ENCODE measurements at regions not wholly inside any gene's neighbourhood (a gene's known extent, or its start where the extent isn't known, plus 50 kb on each side); places are given as distances from the start of the nearest gene placed in this dataset.
"Not testable (repeated sequence)": the region's sequence is repeated elsewhere in the genome, so short reads cannot be mapped to it uniquely, and the experiment has no call there.

DNA sequence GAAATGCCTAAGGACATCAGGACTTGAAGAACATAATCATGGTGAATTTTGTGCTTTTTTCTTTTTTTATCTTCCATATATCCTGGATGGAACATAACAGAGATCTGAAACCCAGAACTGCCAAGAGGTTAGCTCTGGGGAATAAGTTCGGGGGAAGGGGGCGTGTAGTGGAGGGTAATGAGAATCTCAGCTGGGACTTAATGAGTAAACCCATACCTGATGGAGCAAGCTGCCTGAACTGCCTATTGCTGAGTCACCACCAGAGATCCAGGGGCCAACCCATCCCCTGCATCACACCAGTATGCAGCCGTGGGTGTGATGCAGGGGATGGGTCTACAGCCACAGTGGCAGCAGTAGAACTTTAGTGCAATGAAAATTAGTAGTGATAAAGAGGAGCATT lies 267.1 kb downstream of the ZFY start:
- DNase-seq (ENCODE audit: low read depth, low spot score); H3K9me1 ChIP-seq (replicated peaks; ENCODE audit: control insufficient read depth, extremely low read depth, insufficient read depth, low read length); intact Hi-C loops (cut with micrococcal nuclease); H3K36me3 ChIP-seq (ENCODE audit: control insufficient read depth in 2 of 2, extremely low read depth in 1 of 2, insufficient read depth in 2 of 2, low read length in 2 of 2); H2AFZ ChIP-seq (ENCODE audit: low read depth, low read length); H3K9me3 ChIP-seq (replicated peaks; ENCODE audit: control insufficient read depth, insufficient read depth, low read length); H4K20me1 ChIP-seq (replicated peaks; ENCODE audit: control insufficient read depth, extremely low read depth, insufficient read depth, low read length); H3K4me3 ChIP-seq (replicated peaks in 1 of 3; ENCODE audit: insufficient read depth in 1 of 3, low read depth in 1 of 3, low read length in 3 of 3); H3K9ac ChIP-seq (replicated peaks; ENCODE audit: extremely low read depth, insufficient read depth, low read length); H3K4me2 ChIP-seq (ENCODE audit: insufficient read depth, low read length); H3K27ac ChIP-seq (ENCODE audit: insufficient read depth, low read depth, low read length); H3K27me3 ChIP-seq (ENCODE audit: control insufficient read depth in 2 of 2, insufficient read depth in 2 of 2, low read length in 2 of 2); H3K79me2 ChIP-seq (ENCODE audit: control insufficient read depth, insufficient read depth, low read length); POLR2A ChIA-PET; FAIRE-seq; BruUV-seq (replicated peaks); dilution Hi-C loops (cut with MboI; ENCODE audit: extremely low pct_ligation_motif_present, low sequenced_read_pairs); H3K4me1 ChIP-seq (ENCODE audit: control insufficient read depth, extremely low read depth, insufficient read depth, low read length); CTCF ChIA-PET: not testable (repeated sequence)

- not testable (repeated sequence) for H3K4me2 ChIP-seq (ENCODE audit: insufficient read depth, low read length)
Observed at GRCh38 chrY:3206733-3207132, 271.6 kb downstream of the ZFY start.

GRCh38 chrY:3213183-3213582 lies 278.0 kb downstream of the ZFY start:
- H3K4me2 ChIP-seq (ENCODE audit: insufficient read depth, low read length); H3K9me1 ChIP-seq (replicated peaks; ENCODE audit: control insufficient read depth, extremely low read depth, insufficient read depth, low read length); DNase-seq (ENCODE audit: low read depth, low spot score); POLR2A ChIA-PET; H3K9me3 ChIP-seq (replicated peaks; ENCODE audit: control insufficient read depth, insufficient read depth, low read length); H3K27me3 ChIP-seq (ENCODE audit: control insufficient read depth in 2 of 2, insufficient read depth in 2 of 2, low read length in 2 of 2); H3K4me3 ChIP-seq (replicated peaks in 1 of 3; ENCODE audit: insufficient read depth in 1 of 3, low read depth in 1 of 3, low read length in 3 of 3); H4K20me1 ChIP-seq (replicated peaks; ENCODE audit: control insufficient read depth, extremely low read depth, insufficient read depth, low read length); BruUV-seq (replicated peaks); dilution Hi-C loops (cut with MboI; ENCODE audit: extremely low pct_ligation_motif_present, low sequenced_read_pairs); H3K79me2 ChIP-seq (ENCODE audit: control insufficient read depth, insufficient read depth, low read length); FAIRE-seq; H3K36me3 ChIP-seq (ENCODE audit: control insufficient read depth in 2 of 2, extremely low read depth in 1 of 2, insufficient read depth in 2 of 2, low read length in 2 of 2); H3K27ac ChIP-seq (ENCODE audit: insufficient read depth, low read depth, low read length); H3K4me1 ChIP-seq (ENCODE audit: control insufficient read depth, extremely low read depth, insufficient read depth, low read length); CTCF ChIA-PET; H2AFZ ChIP-seq (ENCODE audit: low read depth, low read length); H3K9ac ChIP-seq (replicated peaks; ENCODE audit: extremely low read depth, insufficient read depth, low read length); intact Hi-C loops (cut with micrococcal nuclease): not testable (repeated sequence)

More at GRCh38 chrY:3206733-3207132, 271.6 kb downstream of the ZFY start:
- H3K27me3 ChIP-seq (ENCODE audit: control insufficient read depth in 2 of 2, insufficient read depth in 2 of 2, low read length in 2 of 2); H3K4me1 ChIP-seq (ENCODE audit: control insufficient read depth, extremely low read depth, insufficient read depth, low read length); DNase-seq (ENCODE audit: low read depth, low spot score); CTCF ChIA-PET; H3K9me3 ChIP-seq (replicated peaks; ENCODE audit: control insufficient read depth, insufficient read depth, low read length); H4K20me1 ChIP-seq (replicated peaks; ENCODE audit: control insufficient read depth, extremely low read depth, insufficient read depth, low read length); dilution Hi-C loops (cut with MboI; ENCODE audit: extremely low pct_ligation_motif_present, low sequenced_read_pairs); H3K79me2 ChIP-seq (ENCODE audit: control insufficient read depth, insufficient read depth, low read length); H3K4me3 ChIP-seq (replicated peaks in 1 of 3; ENCODE audit: insufficient read depth in 1 of 3, low read depth in 1 of 3, low read length in 3 of 3); H3K36me3 ChIP-seq (ENCODE audit: control insufficient read depth in 2 of 2, extremely low read depth in 1 of 2, insufficient read depth in 2 of 2, low read length in 2 of 2); H3K9ac ChIP-seq (replicated peaks; ENCODE audit: extremely low read depth, insufficient read depth, low read length); H2AFZ ChIP-seq (ENCODE audit: low read depth, low read length); BruUV-seq (replicated peaks); intact Hi-C loops (cut with micrococcal nuclease); H3K9me1 ChIP-seq (replicated peaks; ENCODE audit: control insufficient read depth, extremely low read depth, insufficient read depth, low read length); FAIRE-seq; POLR2A ChIA-PET; H3K27ac ChIP-seq (ENCODE audit: insufficient read depth, low read depth, low read length): not testable (repeated sequence)

DNA sequence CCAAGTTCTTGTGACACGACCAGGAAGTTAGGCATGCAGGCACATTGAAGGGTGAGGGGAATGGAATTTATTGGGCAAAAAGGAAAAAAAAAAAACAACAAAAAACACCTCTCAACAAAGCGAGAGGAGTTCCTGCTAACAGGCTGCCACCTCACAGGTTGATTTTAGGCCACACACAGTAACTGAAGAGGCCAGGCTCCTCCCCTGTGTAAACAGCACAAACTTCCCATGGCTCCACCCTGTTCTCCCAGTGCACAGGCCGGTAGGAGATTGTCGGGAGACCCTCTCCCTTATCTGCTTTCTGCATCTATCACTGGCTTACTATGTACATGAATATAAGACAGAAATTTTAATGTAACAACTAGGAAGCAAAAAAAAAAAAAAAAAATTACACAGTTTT lies 283.0 kb downstream of the ZFY start:
- CTCF ChIA-PET; H3K9me3 ChIP-seq (replicated peaks; ENCODE audit: control insufficient read depth, insufficient read depth, low read length); H3K4me2 ChIP-seq (ENCODE audit: insufficient read depth, low read length); H3K4me1 ChIP-seq (ENCODE audit: control insufficient read depth, extremely low read depth, insufficient read depth, low read length); BruUV-seq (replicated peaks); POLR2A ChIA-PET; intact Hi-C loops (cut with micrococcal nuclease); H3K4me3 ChIP-seq (replicated peaks in 1 of 3; ENCODE audit: insufficient read depth in 1 of 3, low read depth in 1 of 3, low read length in 3 of 3); H2AFZ ChIP-seq (ENCODE audit: low read depth, low read length); FAIRE-seq; H4K20me1 ChIP-seq (replicated peaks; ENCODE audit: control insufficient read depth, extremely low read depth, insufficient read depth, low read length); H3K79me2 ChIP-seq (ENCODE audit: control insufficient read depth, insufficient read depth, low read length); dilution Hi-C loops (cut with MboI; ENCODE audit: extremely low pct_ligation_motif_present, low sequenced_read_pairs); H3K27ac ChIP-seq (ENCODE audit: insufficient read depth, low read depth, low read length); H3K9me1 ChIP-seq (replicated peaks; ENCODE audit: control insufficient read depth, extremely low read depth, insufficient read depth, low read length); DNase-seq (ENCODE audit: low read depth, low spot score); H3K27me3 ChIP-seq (ENCODE audit: control insufficient read depth in 2 of 2, insufficient read depth in 2 of 2, low read length in 2 of 2); H3K36me3 ChIP-seq (ENCODE audit: control insufficient read depth in 2 of 2, extremely low read depth in 1 of 2, insufficient read depth in 2 of 2, low read length in 2 of 2); H3K9ac ChIP-seq (replicated peaks; ENCODE audit: extremely low read depth, insufficient read depth, low read length): not testable (repeated sequence)
